ENCODE measurements at regions not wholly inside any gene's neighbourhood (a gene's known extent, or its start where the extent isn't known, plus 50 kb on each side); places are given as distances from the start of the nearest gene placed in this dataset.

GRCh38 chr15:93469994-93470393, 381.0 kb upstream of the RGMA start:
- TF ChIP-seq CTCF (IDR thresholded peaks at IDR 0.05; ENCODE audit: insufficient read depth, low read length) (no peak), REST (IDR thresholded peaks at IDR 0.05; ENCODE audit: insufficient replicate concordance, low read depth) (no peak), POLR2AphosphoS5 (IDR thresholded peaks at IDR 0.05; ENCODE audit: low read depth) (no peak), GABPA (IDR thresholded peaks at IDR 0.05; ENCODE audit: low read depth) (no peak)

All from HL-60 (cell line).